K562 (cell line): ENCODE measurements at regions not wholly inside any gene's neighbourhood (a gene's known extent, or its start where the extent isn't known, plus 50 kb on each side); places are given as distances from the start of the nearest gene placed in this dataset.

Experiments
- ATAC-seq: fragments of 200-7000 bp; cut with Tn5 transposase; 3 replicates; pipeline ENCODE4 v1.9.1; 2020; ENCODE audit warnings: moderate library complexity
- BruUV-seq: library from RNA; stranded (reverse); fragments of 400-500 nt; replicated peaks from 2 replicates; lab custom pipeline; 2021; lab: Mats Ljungman, UMichigan
- CTCF ChIA-PET: fragments of 300-600 bp; formaldehyde crosslinking; extraction: SDS; loops from one replicate; lab custom pipeline; 2021; ENCODE audit warnings: low intra/inter-chr PET ratio; lab: Yijun Ruan, JAX
- POLR2A ChIA-PET: fragments of 300-600, 350-650 bp; sonication (Branson Sonifier 250); formaldehyde crosslinking; extraction: SDS; loops from one replicate; lab custom pipeline; 2021; ENCODE audit warnings: antibody characterized with exemption, inconsistent platforms; lab: Yijun Ruan, JAX
- DNase-seq, 4 experiments: peaks; one replicate each; pipeline versions ENCODE4 v3.0.0 to v3.0.0-alpha.2; 2011 to 2018; ENCODE audit warnings: low spot score in 3 of 4, mixed read lengths in 3 of 4; ENCODE audit errors: extremely low read depth in 1 of 4
- FAIRE-seq: peaks from 2 replicates; lab custom pipeline; 2011; peaks lifted over from hg19 to GRCh38; lab: Jason Lieb, UNC
- H2AFZ ChIP-seq: 2 replicates; pipeline ENCODE4 v1.6.0; 2011; ENCODE audit warnings: low read depth, low read length, control low read depth, inconsistent platforms
- H3K27ac ChIP-seq: fragments of 200-600 bp; 3 replicates; pipeline ENCODE4 v1.8.0; 2011; ENCODE audit warnings: low read depth, mild to moderate bottlenecking, control low read depth, inconsistent platforms, low read length, moderate library complexity, mixed read lengths; ENCODE audit errors: extremely low read depth
- H3K27me3 ChIP-seq, 2 experiments: fragments of 300-600 bp in 1 of 2; 2 replicates in 1 of 2; 3 replicates in 1 of 2; pipeline versions ENCODE4 v1.6.0 to v1.8.0; 2011; ENCODE audit warnings: inconsistent platforms in 2 of 2, low read length in 2 of 2, mild to moderate bottlenecking in 1 of 2, mixed read lengths in 1 of 2, moderate library complexity in 1 of 2; ENCODE audit not compliant: control insufficient read depth in 2 of 2, insufficient read depth in 2 of 2
- H3K36me3 ChIP-seq: fragments of 300-600 bp; 3 replicates; pipeline ENCODE4 v1.8.0; 2011; ENCODE audit warnings: mild to moderate bottlenecking, low read length, inconsistent platforms; ENCODE audit not compliant: control insufficient read depth, insufficient read depth
- H3K4me1 ChIP-seq, 2 experiments: fragments of 200-600 bp in 1 of 2; replicated peaks in 1 of 2; 2 replicates in 1 of 2; 3 replicates in 1 of 2; pipeline versions ENCODE4 v1.5.1 to v1.8.0; 2011; ENCODE audit warnings: inconsistent platforms in 2 of 2, low read length in 2 of 2, mild to moderate bottlenecking in 1 of 2, mixed read lengths in 1 of 2, moderate library complexity in 1 of 2; ENCODE audit not compliant: control insufficient read depth in 2 of 2, insufficient read depth in 2 of 2
- H3K4me2 ChIP-seq: 2 replicates; pipeline ENCODE4 v1.6.1; 2011; ENCODE audit warnings: low read length, control low read depth, inconsistent platforms, mixed read lengths; ENCODE audit not compliant: insufficient read depth
- H3K4me3 ChIP-seq: fragments of 200-600 bp; sonication (generic), shearing (Covaris generic); 2 replicates; pipeline ENCODE4 v1.5.1; 2016; ENCODE audit warnings: control low read depth, inconsistent platforms
- H3K79me2 ChIP-seq: fragments of 200-600 bp; 3 replicates; pipeline ENCODE4 v1.8.0; 2011; ENCODE audit warnings: low read length, inconsistent platforms; ENCODE audit not compliant: control insufficient read depth, insufficient read depth
- H3K9ac ChIP-seq, 2 experiments: 2 replicates each; pipeline versions ENCODE4 v1.6.0 to v1.6.1; 2011; ENCODE audit warnings: low read depth in 2 of 2, low read length in 2 of 2, control low read depth in 1 of 2, inconsistent platforms in 1 of 2, mild to moderate bottlenecking in 1 of 2, mixed read lengths in 1 of 2; ENCODE audit not compliant: insufficient read depth in 1 of 2
- H3K9me1 ChIP-seq: one replicate; pipeline ENCODE4 v1.6.0; 2011; ENCODE audit warnings: inconsistent platforms, mild to moderate bottlenecking, low read length, moderate library complexity; ENCODE audit not compliant: control insufficient read depth, insufficient read depth
- H3K9me3 ChIP-seq: replicated peaks from 2 replicates; pipeline ENCODE4 v1.5.1; 2011; ENCODE audit warnings: low read depth, low read length, inconsistent platforms; ENCODE audit not compliant: control insufficient read depth, insufficient read depth
- H4K20me1 ChIP-seq: replicated peaks from 2 replicates; pipeline ENCODE4 v1.6.1; 2011; ENCODE audit warnings: low read length, inconsistent platforms, mixed read lengths; ENCODE audit not compliant: control insufficient read depth, insufficient read depth
- EHMT2 ChIP-seq: fragments of 450-650 bp; IDR thresholded peaks from 2 replicates; pipeline ENCODE4 v1.6.1; 2018; ENCODE audit warnings: antibody characterized with exemption
- ELK1 ChIP-seq: sonication (generic); formaldehyde crosslinking; IDR thresholded peaks from 2 replicates; pipeline ENCODE4 v1.8.1; 2022; ENCODE audit warnings: missing genetic modification reagents
- EP400 ChIP-seq: fragments of 450-650 bp; IDR thresholded peaks from 2 replicates; pipeline ENCODE4 v1.6.1; 2017; ENCODE audit warnings: antibody characterized with exemption, mild to moderate bottlenecking, moderate library complexity
- FOXA1 ChIP-seq: fragments of 450-650 bp; IDR thresholded peaks from 2 replicates; pipeline ENCODE4 v1.6.1; 2016; ENCODE audit warnings: mild to moderate bottlenecking, borderline replicate concordance
- HOXB6 ChIP-seq: fragments of 250-450 bp; sonication (Bioruptor Pico); IDR thresholded peaks from 2 replicates; pipeline ENCODE4 v1.5.1; 2022; ENCODE audit warnings: mild to moderate bottlenecking, borderline replicate concordance
- JUNB ChIP-seq: fragments of 450-650 bp; formaldehyde crosslinking; conservative IDR thresholded peaks from 2 replicates; pipeline ENCODE4 v1.4.0; 2020; ENCODE audit warnings: mild to moderate bottlenecking
- POLR3G ChIP-seq: IDR thresholded peaks from 2 replicates; pipeline ENCODE4 v1.6.1; 2011; ENCODE audit not compliant: insufficient read length, insufficient replicate concordance; ENCODE audit errors: extremely low read depth
- RNF219 ChIP-seq: fragments of 250-450 bp; sonication (Bioruptor Pico); IDR thresholded peaks from 2 replicates; pipeline ENCODE4 v1.5.0; 2022; ENCODE audit warnings: mild to moderate bottlenecking
- TAF7 ChIP-seq: fragments of 450-650 bp; IDR thresholded peaks from 2 replicates; pipeline ENCODE4 v1.6.1; 2016; ENCODE audit warnings: missing genetic modification characterization, missing compliant biosample characterization
- TCF7L2 ChIP-seq: fragments of 150-350 bp; IDR thresholded peaks from 2 replicates; pipeline ENCODE4 v1.6.1; 2016; ENCODE audit warnings: low read depth, mild to moderate bottlenecking, low read length, moderate library complexity
- VEZF1 ChIP-seq: fragments of 200-800 bp; sonication (Bioruptor generic); IDR thresholded peaks from 2 replicates; pipeline ENCODE4 v1.6.1; 2017; ENCODE audit warnings: missing genetic modification characterization, missing compliant biosample characterization
- YBX1 ChIP-seq: fragments of 450-650 bp; IDR thresholded peaks from 2 replicates; pipeline ENCODE4 v1.7.1; 2016; ENCODE audit warnings: mild to moderate bottlenecking
- ZC3H4 ChIP-seq: sonication (generic); formaldehyde crosslinking; IDR thresholded peaks from 2 replicates; pipeline ENCODE4 v1.9.0; 2021; ENCODE audit warnings: missing genetic modification reagents, borderline replicate concordance
- ZNF277 ChIP-seq: fragments of 250-450 bp; sonication (Bioruptor Pico); IDR thresholded peaks from 2 replicates; pipeline ENCODE4 v1.8.0; 2022; ENCODE audit warnings: inconsistent platforms, mild to moderate bottlenecking, moderate library complexity, borderline replicate concordance
- ZNF589 ChIP-seq: fragments of 200-800 bp; sonication (Bioruptor generic); IDR thresholded peaks from 2 replicates; pipeline ENCODE4 v1.6.1; 2016; ENCODE audit warnings: low read depth, missing genetic modification characterization, missing compliant biosample characterization
- WGBS: fragments of 100-300 bp; shearing (Covaris generic); methylation state at CpG from one replicate; pipeline ENCODE4 v1.1.6; 2016; ENCODE audit warnings: low coverage, mixed read lengths; ENCODE audit not compliant: insufficient coverage; ENCODE audit errors: missing lambda C conversion rate; 5-methylcytosine and 5-hydroxymethylcytosine counted together
- in situ Hi-C: fragments of 300-500 bp; cut with MboI; formaldehyde crosslinking; loops from 4 replicates; pipeline ENCODE4 v1.15.0; 2018; ENCODE audit warnings: inconsistent platforms, mixed read lengths
- intact Hi-C: fragments of 100-400 bp; cut with micrococcal nuclease; formaldehyde crosslinking; loops from 2 replicates; pipeline ENCODE4 v1.14.2; 2022

- Histone ChIP-seq H3K4me2 (no peak overlapping the region), H3K4me3 (no peak overlapping the region), H3K9ac (no peak overlapping the region), H3K79me2 (no peaks in the 10 kb centered on the region), H3K9me1 (no peaks in the 10 kb centered on the region), H4K20me1 (no peaks in the 10 kb centered on the region), H3K9me3 (no peaks in the 10 kb centered on the region), H3K36me3 (no peaks in the 10 kb centered on the region), H3K27me3 (no peaks in the 10 kb centered on the region), H3K4me1 (no peaks in the 10 kb centered on the region), H2AFZ (no peak overlapping the region), H3K27ac (no peak overlapping the region)
- DNase-seq (no peak), FAIRE-seq (no peak), ATAC-seq (no peak)
- in situ Hi-C loops (no loop called here), intact Hi-C loops (no loop called here)
- CTCF ChIA-PET, result no interaction called here
- 0% methylated on average over 5 of the region's 5 CpGs for WGBS
- no TSS peak for BruUV-seq
- POLR2A ChIA-PET, result no interaction called here
- TF ChIP-seq YBX1, result no peak
- TF ChIP-seq ZNF589 (CRISPR knock-in tag), result no peak
- TF ChIP-seq EP400, result no peak
- TF ChIP-seq TCF7L2, result no peak
- TF ChIP-seq ZNF277, result no peak
- TF ChIP-seq POLR3G, result no peak
- no peak for TF ChIP-seq ELK1 (CRISPR knock-in tag)
- no peak for TF ChIP-seq HOXB6 (CRISPR knock-in tag)
- TF ChIP-seq VEZF1, result no peak
- no peak for TF ChIP-seq ZC3H4 (CRISPR knock-in tag)
- no peak for TF ChIP-seq RNF219 (CRISPR knock-in tag)
- TF ChIP-seq TAF7 (tag), result no peak
- no peak for TF ChIP-seq FOXA1
- TF ChIP-seq EHMT2, result no peak
- TF ChIP-seq JUNB, result no peak
These were observed 296.2 kb downstream of the LRRIQ3 start for GRCh38 chr1:73901738-73902137.
